GM12892 (cell line): ENCODE measurements at regions not wholly inside any gene's neighbourhood (a gene's known extent, or its start where the extent isn't known, plus 50 kb on each side); places are given as distances from the start of the nearest gene placed in this dataset.
"Not testable (repeated sequence)": the region's sequence is repeated elsewhere in the genome, so short reads cannot be mapped to it uniquely, and the experiment has no call there.

Source experiments
- DNase-seq: peaks from one replicate; pipeline ENCODE4 v3.0.0; 2011; ENCODE audit not compliant: insufficient read length
- FAIRE-seq: peaks from 2 replicates; lab custom pipeline; 2011; peaks lifted over from hg19 to GRCh38; lab: Jason Lieb, UNC
- POLR2A ChIP-seq: IDR thresholded peaks from 2 replicates; pipeline ENCODE4 v1.6.1; 2011; ENCODE audit warnings: low read depth, low read length, control low read depth
- POLR2AphosphoS5 ChIP-seq: IDR thresholded peaks from 2 replicates; pipeline ENCODE4 v1.6.1; 2011; ENCODE audit warnings: low read depth, low read length, control low read depth
- TAF1 ChIP-seq: IDR thresholded peaks from 2 replicates; pipeline ENCODE4 v1.6.1; 2011; ENCODE audit warnings: low read depth, mild to moderate bottlenecking, control low read depth, low read length, borderline replicate concordance

GRCh38 chr18:70411307-70411706 lies 122.5 kb downstream of the SOCS6 start:
- DNase-seq, result no peak
- FAIRE-seq, result no peak
- TF ChIP-seq TAF1 (no peak), POLR2A (no peak), POLR2AphosphoS5 (no peak)

- FAIRE-seq (no peak), DNase-seq (no peak)
- no peak for TF ChIP-seq POLR2A
- no peak for TF ChIP-seq TAF1
- no peak for TF ChIP-seq POLR2AphosphoS5
Observed at GRCh38 chr18:70405052-70405451, 116.2 kb downstream of the SOCS6 start.

GRCh38 chr18:70400476-70400875 lies 111.6 kb downstream of the SOCS6 start:
- FAIRE-seq, result no peak
- TF ChIP-seq POLR2A, result no peak
- no peak for TF ChIP-seq TAF1
- TF ChIP-seq POLR2AphosphoS5, result no peak
- no peak for DNase-seq

GRCh38 chr18:70398076-70398475 lies 109.2 kb downstream of the SOCS6 start:
- FAIRE-seq, result no peak
- TF ChIP-seq TAF1, result no peak
- TF ChIP-seq POLR2AphosphoS5, result no peak
- no peak for TF ChIP-seq POLR2A
- DNase-seq, result no peak

- TF ChIP-seq TAF1, result no peak
- TF ChIP-seq POLR2A, result no peak
- TF ChIP-seq POLR2AphosphoS5, result no peak
- DNase-seq (no peak), FAIRE-seq (no peak)
Observed at GRCh38 chr18:70397259-70397925, 108.5 kb downstream of the SOCS6 start.

- not testable (repeated sequence) for DNase-seq, FAIRE-seq
Observed at GRCh38 chr18:70395771-70396170, 106.9 kb downstream of the SOCS6 start.

- FAIRE-seq (no peak), DNase-seq (no peak)
Observed at GRCh38 chr18:70394672-70395071, 105.8 kb downstream of the SOCS6 start.

GRCh38 chr18:70390371-70391090 lies 101.7 kb downstream of the SOCS6 start:
- DNase-seq (no peak), FAIRE-seq (no peak)
- TF ChIP-seq POLR2A (no peak), TAF1 (no peak), POLR2AphosphoS5 (no peak)

More at GRCh38 chr18:70394672-70395071, 105.8 kb downstream of the SOCS6 start:
- no peak for TF ChIP-seq POLR2AphosphoS5
- no peak for TF ChIP-seq POLR2A
- TF ChIP-seq TAF1, result no peak

- not testable (repeated sequence) for FAIRE-seq, DNase-seq
Observed at GRCh38 chr18:70389036-70389435, 100.2 kb downstream of the SOCS6 start.

- no peak for DNase-seq
- TF ChIP-seq TAF1 (no peak), POLR2AphosphoS5 (no peak), POLR2A (no peak)
- FAIRE-seq, result no peak
Observed at GRCh38 chr18:70387027-70387426, 98.2 kb downstream of the SOCS6 start.

GRCh38 chr18:70386582-70386981 lies 97.7 kb downstream of the SOCS6 start:
- DNase-seq, result no peak
- FAIRE-seq, result no peak
- TF ChIP-seq TAF1, result no peak
- no peak for TF ChIP-seq POLR2A
- TF ChIP-seq POLR2AphosphoS5, result no peak

- DNase-seq, result no peak
- TF ChIP-seq POLR2A, result no peak
- TF ChIP-seq POLR2AphosphoS5, result no peak
- no peak for TF ChIP-seq TAF1
- no peak for FAIRE-seq
Observed at GRCh38 chr18:70385474-70385873, 96.6 kb downstream of the SOCS6 start.
